Fibroblast of lung (primary cell): ENCODE measurements at regions not wholly inside any gene's neighbourhood (a gene's known extent, or its start where the extent isn't known, plus 50 kb on each side); places are given as distances from the start of the nearest gene placed in this dataset.
A peak's percentile ranks its signal among the peaks of the same experiment; 100 is the strongest.

Experiments
- DNase-seq, 2 donors: peaks; one replicate each; pipeline versions ENCODE4 v3.0.0 to v3.0.0-alpha.2; 2010; ENCODE audit warnings: low read depth in 2 of 2
- H2AFZ ChIP-seq: 2 replicates; pipeline ENCODE4 v1.5.1; 2012; ENCODE audit warnings: low read length, control low read depth, inconsistent platforms
- H3K27ac ChIP-seq: 2 replicates; pipeline ENCODE4 v1.5.1; 2011; ENCODE audit warnings: low read length, control low read depth; ENCODE audit not compliant: insufficient read depth
- H3K27me3 ChIP-seq: 2 replicates; pipeline ENCODE4 v1.5.1; 2011; ENCODE audit warnings: mild to moderate bottlenecking, low read length; ENCODE audit not compliant: control insufficient read depth, insufficient read depth
- H3K36me3 ChIP-seq: 2 replicates; pipeline ENCODE4 v1.5.1; 2011; ENCODE audit warnings: low read length; ENCODE audit not compliant: control insufficient read depth, insufficient read depth
- H3K4me1 ChIP-seq: 2 replicates; pipeline ENCODE4 v1.5.1; 2011; ENCODE audit warnings: low read length; ENCODE audit not compliant: control insufficient read depth, insufficient read depth; ENCODE audit errors: extremely low read depth
- H3K4me2 ChIP-seq: 2 replicates; pipeline ENCODE4 v1.5.1; 2011; ENCODE audit warnings: low read length, control low read depth; ENCODE audit not compliant: insufficient read depth; ENCODE audit errors: extremely low read depth
- H3K4me3 ChIP-seq, 4 experiments: fragments of 200-600 bp in 1 of 4; sonication (generic) in 1 of 4; replicated peaks in 1 of 4; 2 replicates each; pipeline ENCODE4 v1.5.1; 2011 to 2016; ENCODE audit warnings: low read length in 4 of 4, low read depth in 3 of 4, mild to moderate bottlenecking in 3 of 4, control low read depth in 2 of 4, inconsistent platforms in 1 of 4, mixed read lengths in 1 of 4; ENCODE audit not compliant: insufficient read depth in 1 of 4; ENCODE audit errors: control extremely low read depth in 1 of 4
- H3K79me2 ChIP-seq: 2 replicates; pipeline ENCODE4 v1.5.1; 2012; ENCODE audit warnings: mild to moderate bottlenecking, low read length, inconsistent platforms; ENCODE audit not compliant: control insufficient read depth, insufficient read depth
- H3K9ac ChIP-seq: 2 replicates; pipeline ENCODE4 v1.5.1; 2011; ENCODE audit warnings: mild to moderate bottlenecking, low read length, control low read depth; ENCODE audit not compliant: insufficient read depth
- H3K9me3 ChIP-seq: 2 replicates; pipeline ENCODE4 v1.5.1; 2012; ENCODE audit warnings: low read depth, low read length; ENCODE audit not compliant: control insufficient read depth, insufficient read depth
- H4K20me1 ChIP-seq: 2 replicates; pipeline ENCODE4 v1.5.1; 2011; ENCODE audit warnings: low read length; ENCODE audit not compliant: control insufficient read depth, insufficient read depth; ENCODE audit errors: extremely low read depth
- CTCF ChIP-seq, 2 donors: IDR thresholded peaks in 1 of 2; conservative IDR thresholded peaks in 1 of 2; 1 replicate in 1 of 2; 2 replicates in 1 of 2; pipeline ENCODE4 v1.5.1; 2011 to 2012; ENCODE audit warnings: low read length in 2 of 2, control low read depth in 1 of 2, inconsistent platforms in 1 of 2, low read depth in 1 of 2, mild to moderate bottlenecking in 1 of 2
- EZH2 ChIP-seq: IDR thresholded peaks from 2 replicates; pipeline ENCODE4 v1.5.1; 2012; ENCODE audit warnings: low read length, control low read depth, mild to moderate bottlenecking; ENCODE audit errors: missing control alignments

DNA sequence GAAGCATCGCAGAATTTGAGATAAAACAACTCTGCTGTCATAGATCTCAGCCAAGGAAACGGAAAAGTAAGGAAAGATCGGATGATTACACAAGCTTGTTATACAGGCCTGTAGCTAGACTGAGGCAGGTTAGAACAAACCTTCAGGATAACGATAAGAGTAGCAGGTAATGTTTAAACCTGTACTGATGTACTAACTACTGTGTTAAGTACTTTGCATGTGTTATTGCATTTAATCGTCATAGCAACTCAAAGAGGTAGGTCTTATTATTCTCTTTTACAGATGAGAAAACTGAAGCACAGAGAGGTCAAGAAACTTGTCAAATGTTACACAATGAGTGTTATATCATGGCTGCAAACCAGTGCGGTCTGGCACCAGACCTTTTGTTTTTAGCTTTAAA is 352.5 kb downstream of the GPAM start:
- Histone ChIP-seq H4K20me1 (no peaks in the 10 kb centered on the region), H3K27me3 (no peaks in the 10 kb centered on the region), H3K4me2 (no peak overlapping the region), H3K4me3 (no peak overlapping the region), H3K9me3 (no peaks in the 10 kb centered on the region), H3K27ac (no peak overlapping the region), H3K9ac (no peak overlapping the region), H2AFZ (no peak overlapping the region), H3K4me1 (no peaks in the 10 kb centered on the region), H3K36me3 (no peaks in the 10 kb centered on the region), H3K79me2 (no peaks in the 10 kb centered on the region)
- TF ChIP-seq EZH2 (no peak), CTCF (conservative IDR thresholded peaks at IDR 0.05 in 1 of 2, IDR thresholded peaks at IDR 0.05 in 1 of 2; ENCODE audit: low read depth in 1 of 2, low read length in 2 of 2) (no peak)
- DNase-seq, result no peak

GRCh38 chr10:111833251-111833650 is 350.3 kb downstream of the GPAM start:
- DNase-seq, result no peak
- TF ChIP-seq CTCF (conservative IDR thresholded peaks at IDR 0.05 in 1 of 2, IDR thresholded peaks at IDR 0.05 in 1 of 2; ENCODE audit: low read depth in 1 of 2, low read length in 2 of 2), result no peak
- no peak for TF ChIP-seq EZH2
- H3K4me1 ChIP-seq, result no peaks in the 10 kb centered on the region
- H3K4me2 ChIP-seq, result no peak overlapping the region
- H2AFZ ChIP-seq, result no peak overlapping the region
- H3K36me3 ChIP-seq, result no peaks in the 10 kb centered on the region
- H3K4me3 ChIP-seq, result no peak overlapping the region
- no peak overlapping the region for H3K27ac ChIP-seq
- no peaks in the 10 kb centered on the region for H4K20me1 ChIP-seq
- H3K27me3 ChIP-seq, result no peaks in the 10 kb centered on the region
- H3K9ac ChIP-seq, result no peak overlapping the region
- no peaks in the 10 kb centered on the region for H3K79me2 ChIP-seq
- no peaks in the 10 kb centered on the region for H3K9me3 ChIP-seq

- no peak overlapping the region for H3K4me3 ChIP-seq
- no peaks in the 10 kb centered on the region for H3K9me3 ChIP-seq
- H3K4me1 ChIP-seq, result no peaks in the 10 kb centered on the region
- peak overlapping the region; percentile 37 for H3K4me2 ChIP-seq
- no peaks in the 10 kb centered on the region for H3K27me3 ChIP-seq
- H2AFZ ChIP-seq, result no peak overlapping the region
- H3K36me3 ChIP-seq, result no peaks in the 10 kb centered on the region
- H3K9ac ChIP-seq, result no peak overlapping the region
- DNase-seq, result peak; percentile 53 to 79
- no peaks in the 10 kb centered on the region for H4K20me1 ChIP-seq
- no peaks in the 10 kb centered on the region for H3K79me2 ChIP-seq
- no peak overlapping the region for H3K27ac ChIP-seq
- TF ChIP-seq EZH2 (no peak), CTCF (conservative IDR thresholded peaks at IDR 0.05 in 1 of 2, IDR thresholded peaks at IDR 0.05 in 1 of 2; ENCODE audit: low read depth in 1 of 2, low read length in 2 of 2) (no peak)
These were observed 348.0 kb downstream of the GPAM start for GRCh38 chr10:111835574-111835973.
